ENCODE measurements at regions not wholly inside any gene's neighbourhood (a gene's known extent, or its start where the extent isn't known, plus 50 kb on each side); places are given as distances from the start of the nearest gene placed in this dataset.

DNA sequence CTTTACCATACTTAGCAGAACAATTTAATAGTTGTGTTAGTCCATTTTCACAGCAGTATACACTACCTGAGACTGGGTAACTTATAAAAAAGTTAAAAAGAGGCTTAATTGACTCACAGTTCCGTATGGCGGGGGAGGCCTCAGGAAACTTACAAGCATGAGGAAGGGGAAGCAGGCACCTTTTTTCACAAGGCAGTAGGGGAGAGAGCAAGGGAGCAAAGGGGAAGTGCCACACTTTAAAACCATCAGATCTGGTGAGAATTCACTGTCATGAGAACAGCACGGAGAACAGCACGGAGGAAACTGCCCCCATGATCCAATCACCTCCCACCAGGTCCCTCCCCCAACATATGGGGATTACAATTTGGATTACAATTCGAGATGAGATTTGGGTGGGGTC, 269.9 kb downstream of the MTRR start:
- no peak for DNase-seq (ENCODE audit: low read depth)

DNA sequence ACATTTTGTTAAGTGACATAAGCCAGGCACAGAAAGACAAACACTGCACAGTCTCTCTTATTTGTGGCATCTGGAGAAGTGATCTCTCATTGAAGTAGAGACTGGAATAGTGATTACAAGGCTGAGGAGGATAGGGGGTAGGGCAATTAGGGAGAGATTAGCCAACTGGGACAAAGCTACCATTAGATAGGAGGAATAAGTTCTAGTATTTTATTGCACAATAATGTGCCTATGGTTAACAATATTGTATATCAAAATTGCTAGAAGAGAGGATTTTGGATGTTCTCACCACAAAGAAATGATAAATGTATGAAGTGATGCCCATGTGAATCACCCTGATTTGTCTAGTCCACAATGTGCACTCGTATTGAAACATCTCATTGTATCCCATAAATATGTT, 281.8 kb downstream of the MTRR start:
- no peak for DNase-seq (ENCODE audit: low read depth)

DNA sequence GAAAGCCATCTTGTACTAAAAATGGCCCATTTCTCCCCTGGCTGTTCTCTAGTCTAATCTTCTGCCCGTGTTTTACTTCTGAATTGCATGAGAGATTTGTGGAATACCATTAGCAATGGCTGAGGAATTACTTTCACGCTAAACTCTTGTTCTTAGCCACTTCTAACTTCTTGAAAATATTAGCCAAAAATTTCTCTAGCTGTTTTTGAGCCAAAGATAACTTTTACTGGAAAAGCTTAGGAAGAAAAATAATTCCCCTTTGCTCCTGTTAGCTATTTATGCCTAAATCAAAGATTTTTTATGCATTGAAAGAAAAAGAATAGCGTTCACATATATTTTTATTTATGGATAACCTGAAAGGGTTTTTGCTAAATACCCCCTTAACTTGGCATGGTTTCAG, 287.8 kb downstream of the MTRR start:
- DNase-seq (ENCODE audit: low read depth): no peak

DNA sequence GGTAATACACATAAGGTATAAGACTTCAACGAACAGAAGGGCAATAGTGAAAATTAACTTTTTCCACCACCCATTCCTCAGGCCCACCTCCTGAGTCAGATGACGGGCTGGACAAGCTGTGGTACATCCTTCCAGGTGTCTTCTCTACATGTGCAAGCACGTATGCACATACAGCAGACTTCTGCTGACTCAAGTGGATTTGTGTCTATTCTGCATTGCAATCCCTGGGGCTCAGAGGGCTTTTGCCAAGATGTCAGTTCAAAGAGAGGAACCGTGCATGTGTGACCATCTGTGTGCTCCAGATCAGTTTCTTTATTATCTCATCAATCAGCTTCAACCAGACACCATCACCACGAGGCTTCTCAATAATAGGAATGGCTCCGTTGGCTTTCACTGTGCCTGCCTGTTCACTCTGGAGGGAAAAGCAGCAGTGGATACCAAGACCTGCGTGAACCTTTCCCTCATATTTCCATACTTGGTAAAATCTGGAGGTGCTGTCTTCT, 288.4 kb downstream of the MTRR start:
- DNase-seq (ENCODE audit: low read depth): no peak

DNA sequence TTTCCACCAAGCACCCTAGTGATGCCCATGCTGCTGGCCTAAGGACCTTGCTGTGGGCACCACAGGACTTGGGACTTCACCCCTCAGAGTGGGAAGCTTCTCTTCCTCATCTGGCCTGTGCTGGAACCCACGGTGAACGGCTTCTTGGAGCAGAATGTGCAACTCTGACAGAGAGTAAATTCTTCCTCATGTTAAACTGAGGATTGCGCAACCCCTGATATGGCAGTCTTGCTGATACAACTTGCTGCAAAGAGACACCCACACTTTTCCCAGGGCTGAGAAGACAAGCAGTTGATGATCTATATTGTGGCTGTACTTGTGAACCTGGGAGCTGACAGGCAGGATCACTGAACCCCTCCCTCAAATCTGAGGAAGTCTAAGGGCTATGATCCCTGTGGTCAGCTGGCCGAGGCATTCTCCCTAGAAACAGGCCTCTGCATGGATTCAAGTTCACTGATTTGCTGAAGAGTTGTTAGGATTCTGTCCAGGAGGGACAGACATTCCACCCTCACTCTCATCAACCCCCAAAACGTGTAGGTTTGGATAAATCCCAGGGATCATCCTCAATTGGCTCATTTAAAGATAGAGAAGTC, 307.2 kb downstream of the MTRR start:
- DNase-seq (ENCODE audit: low read depth): no peak

DNA sequence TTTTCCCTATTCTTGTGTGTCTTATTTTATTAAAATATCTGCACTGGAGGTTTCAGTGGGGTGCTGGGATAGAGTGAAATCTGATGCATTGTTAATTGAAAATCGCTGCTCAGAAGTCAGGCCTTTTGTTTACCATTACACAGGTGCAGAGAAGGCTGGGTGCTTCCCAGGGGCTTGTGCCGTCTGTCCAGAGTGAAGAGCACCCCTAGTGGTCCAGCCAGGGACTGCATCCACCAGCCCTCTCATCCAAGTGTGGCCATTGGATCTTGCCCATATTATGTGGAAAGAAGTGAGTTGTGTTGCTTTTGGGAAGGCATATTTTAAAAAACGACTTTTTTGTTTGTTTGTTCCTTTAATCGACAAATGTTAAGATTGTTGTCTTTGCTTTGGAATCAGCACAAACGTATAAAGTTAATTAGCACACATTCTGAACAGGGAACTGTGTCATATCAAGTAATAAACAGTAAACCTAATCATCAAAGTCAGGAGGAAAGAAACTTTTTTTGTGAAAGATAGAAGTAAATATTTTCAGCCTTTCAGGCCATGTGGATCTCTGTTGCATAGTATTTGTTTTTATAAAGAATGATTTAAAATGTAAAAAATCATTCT, 315.6 kb downstream of the MTRR start:
- DNase-seq (ENCODE audit: low read depth): no peak

DNA sequence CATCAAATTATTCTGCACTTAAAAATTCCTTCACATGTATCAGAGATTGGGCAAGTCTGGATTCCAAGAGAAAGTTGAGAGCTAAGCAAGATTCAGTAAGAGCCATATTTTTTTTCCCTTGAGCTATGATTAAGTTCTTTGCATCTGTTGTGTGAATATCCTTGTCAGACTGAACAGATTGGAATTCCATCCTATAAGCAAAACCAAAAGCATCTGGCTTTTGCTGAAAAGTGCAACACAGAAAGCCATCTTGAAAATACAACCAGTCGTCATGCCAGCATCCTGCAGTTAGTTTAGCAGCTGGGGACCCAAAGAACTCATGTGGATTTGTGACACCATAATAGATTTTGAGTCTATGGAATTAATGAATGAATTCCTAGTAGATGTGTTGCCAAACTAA, 316.9 kb downstream of the MTRR start:
- DNase-seq (ENCODE audit: low read depth): no peak

DNA sequence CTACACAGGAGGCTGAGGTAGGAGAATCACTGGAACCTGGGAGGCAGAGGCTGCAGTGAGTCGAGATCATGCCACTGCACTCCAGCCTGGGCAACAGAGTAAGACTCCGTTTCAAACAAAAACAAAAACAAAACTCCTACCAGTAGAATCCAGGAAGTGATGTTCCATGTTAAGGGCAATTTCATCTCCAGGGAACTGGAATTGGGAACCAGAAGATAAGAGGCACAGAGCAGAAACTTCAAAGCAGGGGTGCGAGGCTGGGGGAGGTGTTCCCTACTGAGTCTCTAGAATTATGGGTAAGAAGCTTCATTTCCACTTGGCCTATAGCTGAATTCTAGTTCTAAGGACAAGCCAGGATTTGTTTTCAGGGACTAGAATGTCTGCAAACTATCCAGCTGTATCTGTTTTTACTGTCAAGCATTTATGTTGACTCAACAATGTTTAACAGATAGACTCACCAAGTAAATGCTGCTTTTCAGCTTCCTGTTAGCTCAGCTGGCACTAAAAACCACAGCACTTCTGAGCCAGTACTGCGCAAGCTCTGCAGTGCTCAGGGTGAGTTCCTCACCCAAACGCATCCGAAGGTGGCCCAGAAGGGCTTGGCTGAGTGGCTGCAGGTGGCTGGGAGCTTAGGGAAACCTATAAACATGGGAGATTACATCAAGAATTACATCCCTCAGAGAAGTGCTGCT, 320.1 kb downstream of the MTRR start:
- no peak for DNase-seq (ENCODE audit: low read depth)

DNA sequence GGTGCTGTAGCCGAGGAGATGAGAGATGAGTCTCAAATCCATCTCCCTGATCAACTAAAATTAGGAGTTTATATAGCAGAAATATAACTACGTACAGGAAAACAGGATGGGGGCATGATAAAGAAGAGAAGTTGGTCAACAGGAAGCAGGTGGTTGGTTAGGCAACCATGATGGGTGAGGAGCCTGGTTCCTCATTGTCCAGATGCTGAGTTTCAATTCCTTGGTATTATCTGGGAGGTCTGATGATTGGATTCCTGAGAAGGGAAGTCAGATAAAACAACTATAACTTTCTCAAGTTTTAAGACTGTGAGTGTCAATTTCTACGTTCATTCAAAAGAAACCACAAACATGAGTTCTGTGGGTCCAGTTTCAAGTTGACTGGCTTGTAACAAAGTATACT, 323.9 kb downstream of the MTRR start:
- no peak for DNase-seq (ENCODE audit: low read depth)

DNA sequence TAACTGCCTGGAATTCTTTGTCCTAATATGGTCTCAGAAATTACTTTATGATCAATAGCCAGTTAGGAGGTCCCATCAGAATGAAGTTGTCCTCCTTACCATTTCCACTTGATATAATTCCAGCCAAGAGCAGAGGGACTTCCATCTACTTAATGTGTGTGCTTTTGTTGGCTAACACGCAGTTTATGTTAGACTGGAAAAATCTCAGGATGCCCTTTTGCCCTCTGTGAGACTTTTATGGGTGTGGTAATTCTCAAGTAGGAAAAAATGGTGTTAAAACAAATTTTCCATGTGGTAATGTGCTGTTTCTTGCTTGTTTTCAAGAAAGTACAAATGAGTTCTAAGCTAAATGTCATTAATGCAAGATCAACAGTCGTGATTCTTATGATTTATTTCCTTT, 327.1 kb downstream of the MTRR start:
- no peak for DNase-seq (ENCODE audit: low read depth)

DNA sequence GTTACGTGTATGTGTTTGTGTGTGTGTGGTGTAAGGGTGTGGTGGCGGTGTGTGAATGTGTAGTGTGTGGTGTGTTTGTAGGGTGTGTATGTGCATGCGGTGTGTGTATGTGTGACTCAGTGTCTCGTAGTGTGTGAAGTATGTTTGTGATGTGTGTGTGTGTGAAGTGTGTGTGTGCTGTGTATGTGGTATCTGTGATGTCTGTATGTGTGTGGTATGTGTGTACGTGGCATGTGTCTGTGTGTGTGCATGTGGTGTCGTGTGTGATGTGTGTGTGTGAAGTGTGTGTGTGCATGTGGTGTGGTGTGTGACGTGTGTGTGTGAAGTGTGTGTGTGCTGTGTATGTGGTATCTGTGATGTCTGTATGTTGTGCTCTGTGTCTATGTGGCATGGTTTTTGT, 339.4 kb downstream of the MTRR start:
- no peak for DNase-seq (ENCODE audit: low read depth)

DNA sequence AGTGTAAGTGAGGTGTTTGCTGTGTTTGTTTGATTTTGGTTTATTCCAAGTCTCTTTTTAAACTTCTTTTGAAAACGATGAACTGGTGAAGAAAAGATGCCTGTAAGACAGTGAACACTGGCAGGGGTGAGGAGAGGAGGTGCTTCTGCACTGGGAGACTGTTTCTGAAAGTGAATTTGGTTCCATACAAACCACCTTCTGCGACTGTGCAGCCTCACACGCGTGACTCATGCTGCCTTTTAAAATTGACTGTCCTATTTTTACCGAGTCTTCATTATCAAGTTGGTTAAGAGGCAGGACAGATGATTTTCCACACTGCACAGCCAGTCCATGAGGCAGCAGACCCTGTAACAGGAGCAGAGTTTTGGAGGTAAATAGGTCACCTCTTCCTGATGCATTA, 340.6 kb downstream of the MTRR start:
- no peak for DNase-seq (ENCODE audit: low read depth)

DNA sequence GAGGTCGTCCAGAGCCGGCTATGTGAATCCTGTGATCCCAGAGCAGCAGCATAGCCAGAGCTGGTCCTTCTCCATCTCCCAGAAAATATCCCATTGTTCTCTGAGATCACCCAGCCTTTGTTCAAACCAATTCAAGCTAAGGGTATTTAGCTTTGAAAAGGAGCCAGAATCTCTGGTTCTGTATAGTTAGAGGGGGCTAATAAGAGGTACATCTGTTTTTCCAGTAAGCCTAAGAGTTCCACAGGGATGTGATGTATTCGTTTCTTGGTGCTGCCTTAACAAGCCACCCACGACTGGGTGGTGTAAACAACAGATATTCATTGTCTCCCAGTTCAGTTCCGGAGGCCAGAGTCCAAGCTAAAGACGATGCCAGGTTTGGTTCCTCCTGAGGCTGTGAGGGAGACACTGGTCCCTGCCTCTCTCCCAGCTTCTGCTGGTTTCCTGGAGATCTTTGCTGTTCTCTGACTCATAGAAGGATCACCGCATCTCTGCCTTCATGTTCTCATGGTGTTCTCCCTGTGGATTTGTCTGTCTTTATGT, 344.8 kb downstream of the MTRR start:
- DNase-seq (ENCODE audit: low read depth): no peak

DNA sequence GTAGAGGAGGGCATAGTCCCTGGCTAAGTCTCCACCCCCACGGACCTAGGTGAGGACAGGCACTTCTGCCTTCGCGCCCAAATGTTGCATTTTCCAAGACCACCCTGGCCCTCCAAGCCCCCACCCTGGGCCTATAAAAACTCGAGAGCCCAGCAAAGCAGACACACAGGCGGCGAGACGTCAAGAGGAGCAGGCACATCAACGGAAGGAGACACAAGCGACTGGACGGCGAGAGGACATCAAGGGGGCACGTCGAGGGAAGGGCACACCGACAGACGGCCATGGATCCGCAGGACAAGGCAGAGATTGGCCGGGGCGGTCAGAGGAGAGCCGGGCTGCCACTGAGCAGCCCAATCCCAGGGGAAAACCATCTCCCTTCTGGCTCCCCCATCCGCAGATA, 348.0 kb downstream of the MTRR start:
- DNase-seq (ENCODE audit: low read depth): no peak

DNA sequence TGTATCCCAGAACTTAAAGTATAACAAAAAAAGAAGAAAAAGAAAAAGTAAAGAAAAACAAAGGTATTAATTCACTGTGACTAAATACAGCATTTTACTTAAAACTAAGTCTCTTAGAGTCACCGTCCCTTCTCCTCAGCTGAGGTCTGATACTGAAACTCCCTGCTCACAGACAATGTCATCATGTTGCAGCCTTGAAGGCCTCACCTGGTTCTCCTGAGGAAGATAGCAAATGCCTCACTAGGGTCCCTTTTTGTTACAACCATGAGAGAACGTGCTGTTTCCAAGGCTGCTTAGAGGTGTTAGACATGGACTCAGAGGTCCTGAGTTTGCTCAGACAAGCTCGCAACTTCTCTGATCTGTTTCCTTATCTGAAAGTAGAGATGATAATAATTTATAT, 357.2 kb downstream of the MTRR start:
- DNase-seq (ENCODE audit: low read depth): no peak

DNA sequence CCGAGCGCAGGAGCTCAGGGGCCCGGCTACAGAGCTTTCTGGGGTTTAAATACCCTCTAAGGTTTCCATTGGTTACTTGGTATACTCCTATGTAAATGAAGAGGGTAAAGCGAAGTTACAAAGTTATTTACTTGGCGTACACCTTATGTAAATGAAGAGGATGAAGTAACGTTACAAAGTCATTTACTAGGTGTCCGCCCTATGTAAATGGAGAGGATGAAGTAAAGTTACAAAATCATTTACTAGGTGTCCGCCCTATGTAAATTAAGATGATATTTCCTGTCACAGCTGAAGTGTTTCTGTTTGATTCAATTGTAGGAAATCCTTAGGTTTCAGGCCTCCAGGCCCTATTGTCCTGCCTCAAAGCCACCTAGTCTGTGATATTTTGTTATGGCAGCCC, 358.2 kb downstream of the MTRR start:
- no peak for DNase-seq (ENCODE audit: low read depth)

DNA sequence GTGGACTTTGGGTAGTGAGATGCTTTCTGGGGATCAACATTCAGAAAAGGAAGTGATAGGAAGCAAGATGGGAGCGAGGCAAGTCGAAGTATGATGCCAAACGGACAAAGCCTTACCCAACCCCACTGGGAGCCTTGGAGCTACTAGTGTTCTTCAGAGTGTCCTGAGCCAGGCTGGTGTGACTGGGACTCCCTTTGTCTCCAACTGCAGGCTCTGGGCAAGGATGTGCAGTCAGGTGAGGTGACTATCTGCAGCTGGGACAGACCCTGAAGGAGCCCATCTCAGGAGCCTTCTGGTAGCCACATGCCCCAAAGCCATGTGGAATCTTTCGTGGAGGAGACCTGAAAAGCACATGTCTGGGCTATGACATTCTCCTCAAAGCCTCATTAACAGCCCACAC, 360.6 kb downstream of the MTRR start:
- no peak for DNase-seq (ENCODE audit: low read depth)

DNA sequence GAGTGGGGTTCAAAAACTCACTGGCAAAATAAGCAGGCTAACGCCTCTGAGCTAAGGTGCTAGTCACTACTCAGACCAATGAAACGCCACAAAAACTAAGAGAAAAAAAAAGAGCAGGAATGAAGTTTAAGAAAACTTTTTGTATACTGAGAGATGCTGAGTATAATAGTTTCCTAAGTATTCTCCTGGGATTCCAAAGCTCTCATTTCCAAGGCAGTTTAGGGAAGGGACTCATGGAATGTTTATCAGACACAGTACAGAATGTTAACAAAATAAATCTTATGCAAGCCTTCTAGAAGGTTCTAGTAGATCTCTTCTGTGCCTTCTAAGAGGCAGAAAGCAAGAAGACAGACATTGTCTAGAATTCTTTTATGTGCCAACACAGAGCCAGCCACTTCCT, 361.9 kb downstream of the MTRR start:
- no peak for DNase-seq (ENCODE audit: low read depth)

DNA sequence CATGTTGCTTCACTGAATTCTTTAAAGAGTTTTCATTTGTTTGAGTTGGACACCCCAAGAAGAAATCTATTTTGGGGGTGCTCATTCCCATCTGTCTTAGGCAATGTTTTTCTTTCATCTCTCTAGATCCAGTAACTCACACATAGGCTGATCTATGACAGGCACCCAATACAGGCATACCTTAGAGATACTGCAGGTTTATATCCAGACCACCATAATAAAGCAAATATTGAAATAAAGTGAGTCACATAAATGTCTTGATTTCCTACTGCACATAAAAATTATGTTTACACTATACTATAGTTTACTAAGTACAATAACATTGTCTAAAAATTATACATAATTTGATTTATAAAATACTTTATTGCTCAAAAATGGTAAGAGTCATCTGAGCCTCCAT, 364.5 kb downstream of the MTRR start:
- no peak for DNase-seq (ENCODE audit: low read depth)

DNA sequence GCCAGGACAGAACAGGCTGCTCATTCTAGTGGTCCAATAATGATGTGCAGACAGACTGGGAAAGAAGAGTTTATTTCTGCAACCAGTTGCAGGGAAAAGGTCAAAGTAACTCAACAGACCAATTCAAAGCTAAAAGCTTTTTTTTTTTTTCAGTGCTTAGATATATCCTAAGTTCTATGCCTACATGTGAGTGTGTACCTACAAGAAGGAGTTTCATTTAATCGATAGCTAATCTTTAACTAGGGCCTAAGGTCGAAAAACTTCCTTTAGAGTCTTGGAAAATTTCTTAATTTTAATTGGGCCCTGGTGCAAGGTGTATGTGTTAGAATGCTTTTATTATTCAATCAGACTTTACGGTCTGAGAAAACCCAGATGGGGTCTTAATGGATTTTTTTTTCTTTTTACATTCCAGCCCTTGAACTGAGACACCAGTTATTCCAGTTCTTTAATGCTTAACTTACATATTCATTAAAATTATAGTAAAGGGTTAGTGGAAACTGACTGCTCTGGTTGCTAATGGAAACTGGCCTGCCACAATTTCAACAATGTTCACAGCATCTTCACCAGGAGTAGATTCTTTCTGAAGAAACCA, 365.3 kb downstream of the MTRR start:
- no peak for DNase-seq (ENCODE audit: low read depth)

DNA sequence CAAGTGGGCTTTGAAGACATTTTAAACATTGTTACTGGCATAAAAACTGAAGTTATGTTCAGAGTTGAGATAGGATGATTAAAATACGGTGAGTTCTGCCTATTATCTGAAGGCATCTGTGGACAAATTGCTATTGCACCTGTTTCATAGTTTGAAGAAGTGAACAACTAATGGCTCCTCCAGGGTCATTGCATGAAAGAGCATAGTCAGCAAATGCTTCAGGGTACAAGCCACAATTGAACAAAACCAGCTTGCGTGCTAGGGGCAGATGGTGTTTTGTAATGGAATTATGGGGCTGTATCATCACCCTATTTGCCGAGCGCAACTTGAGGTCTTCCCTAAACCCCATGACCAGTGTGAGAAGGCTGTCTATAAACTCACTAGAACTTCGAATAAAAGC, 369.1 kb downstream of the MTRR start:
- no peak for DNase-seq (ENCODE audit: low read depth)

DNA sequence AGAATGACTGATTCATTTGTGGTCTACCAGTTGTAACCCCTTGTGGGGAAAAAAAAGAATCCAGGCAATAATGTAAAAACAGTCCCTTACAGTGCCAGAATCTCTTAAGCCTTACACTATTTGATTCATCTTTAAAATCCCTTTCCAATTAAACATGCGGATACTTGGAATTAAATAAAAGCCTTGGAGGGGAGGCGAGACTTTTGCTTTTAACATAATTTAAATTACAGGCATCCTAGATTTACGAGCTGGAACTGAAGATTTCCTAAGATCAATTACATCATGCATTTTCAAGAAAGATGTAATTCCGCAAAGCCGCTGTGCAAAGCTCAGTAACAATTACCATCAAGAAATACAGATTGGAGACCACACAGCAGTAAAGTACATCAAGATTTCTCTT, 370.2 kb downstream of the MTRR start:
- no peak for DNase-seq (ENCODE audit: low read depth)

DNA sequence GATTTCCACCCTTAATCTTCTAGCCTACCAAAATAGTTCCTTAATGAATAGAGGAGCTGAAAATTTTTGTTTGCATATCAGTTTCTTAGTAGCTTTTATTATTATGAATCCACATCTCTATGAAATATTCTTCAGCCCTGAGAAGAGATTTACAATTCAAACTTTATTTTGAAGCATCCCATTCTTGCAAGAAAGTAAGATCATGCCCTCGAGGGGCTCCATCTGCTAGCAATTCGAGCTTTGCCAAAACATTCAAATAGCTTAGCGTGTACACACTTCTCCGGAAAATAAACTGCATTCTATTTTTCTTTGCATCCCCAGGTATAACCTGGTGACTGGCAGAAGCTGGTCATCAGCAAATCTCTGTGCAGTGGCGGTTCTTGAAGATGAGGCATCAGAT, 370.7 kb downstream of the MTRR start:
- DNase-seq (ENCODE audit: low read depth): no peak

Measured in non-pigmented ciliary epithelial cell (primary cell).